ENCODE measurements at regions not wholly inside any gene's neighbourhood (a gene's known extent, or its start where the extent isn't known, plus 50 kb on each side); places are given as distances from the start of the nearest gene placed in this dataset.

DNA sequence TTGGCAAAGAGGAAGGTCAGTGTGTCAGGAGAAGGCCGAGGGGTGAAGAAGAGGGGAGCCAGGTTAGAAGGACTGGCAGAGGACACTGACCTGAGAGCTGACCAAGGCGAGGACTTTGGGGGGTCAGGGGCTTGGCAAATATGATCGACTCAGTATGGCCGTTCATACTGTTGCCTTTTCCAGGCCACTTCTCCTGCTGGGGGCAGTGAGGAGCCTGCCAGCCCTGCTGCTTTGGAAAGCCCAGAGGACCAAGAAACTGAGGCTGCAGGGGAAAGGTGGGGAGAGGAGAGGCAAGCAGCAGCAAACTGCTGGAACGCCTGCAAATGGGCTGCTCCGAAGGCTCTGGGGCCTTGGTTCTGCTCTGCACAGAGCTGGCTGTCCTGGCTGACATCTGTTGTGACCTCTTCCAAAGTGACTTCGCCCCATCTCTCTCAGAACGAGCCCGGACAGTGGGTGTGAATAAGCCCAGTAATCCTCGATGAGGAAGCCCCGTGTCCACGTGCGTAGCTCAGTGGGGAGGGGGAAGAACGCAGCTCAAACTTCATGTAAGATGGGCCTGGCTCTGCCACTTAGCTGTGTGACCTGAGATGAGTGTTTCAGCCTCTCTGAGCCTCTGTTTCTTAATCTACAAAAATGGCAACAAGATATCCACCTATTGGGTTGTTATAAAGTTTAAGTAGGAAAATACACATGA lies 111.3 kb downstream of the SALL1 start:
- Mint-ChIP-seq H3K9me3 (no peaks in the 10 kb centered on the region), H3K36me3 (no peaks in the 10 kb centered on the region), H3K27ac (no peak overlapping the region), H3K4me1 (ENCODE audit: unreplicated experiment) (peaks cover 12% of the 10 kb centered on the region), H3K4me3 (no peak overlapping the region), H3K27me3 (peaks cover 9% of the 10 kb centered on the region)
- TF ChIP-seq, protein P1, sequence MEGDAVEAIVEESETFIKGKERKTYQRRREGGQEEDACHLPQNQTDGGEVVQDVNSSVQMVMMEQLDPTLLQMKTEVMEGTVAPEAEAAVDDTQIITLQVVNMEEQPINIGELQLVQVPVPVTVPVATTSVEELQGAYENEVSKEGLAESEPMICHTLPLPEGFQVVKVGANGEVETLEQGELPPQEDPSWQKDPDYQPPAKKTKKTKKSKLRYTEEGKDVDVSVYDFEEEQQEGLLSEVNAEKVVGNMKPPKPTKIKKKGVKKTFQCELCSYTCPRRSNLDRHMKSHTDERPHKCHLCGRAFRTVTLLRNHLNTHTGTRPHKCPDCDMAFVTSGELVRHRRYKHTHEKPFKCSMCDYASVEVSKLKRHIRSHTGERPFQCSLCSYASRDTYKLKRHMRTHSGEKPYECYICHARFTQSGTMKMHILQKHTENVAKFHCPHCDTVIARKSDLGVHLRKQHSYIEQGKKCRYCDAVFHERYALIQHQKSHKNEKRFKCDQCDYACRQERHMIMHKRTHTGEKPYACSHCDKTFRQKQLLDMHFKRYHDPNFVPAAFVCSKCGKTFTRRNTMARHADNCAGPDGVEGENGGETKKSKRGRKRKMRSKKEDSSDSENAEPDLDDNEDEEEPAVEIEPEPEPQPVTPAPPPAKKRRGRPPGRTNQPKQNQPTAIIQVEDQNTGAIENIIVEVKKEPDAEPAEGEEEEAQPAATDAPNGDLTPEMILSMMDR (conservative IDR thresholded peaks at IDR 0.05): no peak
- no peak for DNase-seq (ENCODE audit: extremely low spot score, unreplicated experiment)

DNA sequence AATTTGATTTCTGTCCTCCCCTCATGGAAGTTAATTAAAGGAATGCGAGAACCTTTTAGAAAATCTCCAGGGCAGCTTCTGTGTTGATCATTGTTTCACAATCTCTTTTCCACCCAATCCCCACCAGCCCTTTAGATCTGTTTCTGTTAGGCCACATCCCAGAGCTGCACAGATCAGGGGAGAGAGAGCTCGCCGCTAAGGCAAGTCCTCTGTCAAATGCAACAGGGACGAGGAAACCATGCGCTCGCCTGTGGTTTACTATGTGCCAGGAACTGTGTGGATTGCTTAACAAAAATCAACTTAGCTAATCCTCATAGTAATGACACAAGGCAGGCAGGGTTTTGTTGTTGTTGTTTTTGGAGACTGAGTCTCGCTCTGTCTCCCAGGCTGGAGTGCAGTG lies 115.4 kb downstream of the SALL1 start:
- peaks cover 13% of the 10 kb centered on the region for H3K4me1 Mint-ChIP-seq (ENCODE audit: unreplicated experiment)
- peaks cover 17% of the 10 kb centered on the region for H3K27me3 Mint-ChIP-seq
- H3K4me3 Mint-ChIP-seq: no peak overlapping the region
- no peak overlapping the region for H3K27ac Mint-ChIP-seq
- DNase-seq (ENCODE audit: extremely low spot score, unreplicated experiment): no peak
- H3K9me3 Mint-ChIP-seq: no peaks in the 10 kb centered on the region
- no peaks in the 10 kb centered on the region for H3K36me3 Mint-ChIP-seq
- TF ChIP-seq, protein P1 (conservative IDR thresholded peaks at IDR 0.05): no peak

DNA sequence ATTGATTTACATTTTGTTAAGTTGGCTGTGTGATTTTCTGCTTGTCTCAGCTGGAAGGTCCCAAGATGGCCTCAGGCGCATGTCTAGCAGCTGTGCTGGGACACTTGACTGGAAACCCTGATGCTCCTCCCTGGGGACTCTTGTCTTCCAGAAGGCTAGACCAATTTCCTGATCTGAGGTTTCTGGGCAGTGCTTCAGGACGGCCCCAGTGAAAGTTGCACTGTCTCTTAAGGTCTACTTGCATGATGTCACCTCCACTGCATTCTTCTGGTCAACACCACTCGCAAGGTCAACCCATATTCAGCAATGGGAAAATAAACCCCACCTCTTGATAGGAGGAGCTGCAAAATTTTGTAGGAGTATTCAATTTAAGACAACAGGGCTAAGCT lies 116.0 kb downstream of the SALL1 start:
- Mint-ChIP-seq H3K27ac (no peak overlapping the region), H3K36me3 (no peaks in the 10 kb centered on the region), H3K9me3 (no peaks in the 10 kb centered on the region), H3K4me1 (ENCODE audit: unreplicated experiment) (peaks cover 13% of the 10 kb centered on the region), H3K27me3 (peaks cover 17% of the 10 kb centered on the region), H3K4me3 (no peak overlapping the region)
- no peak for DNase-seq (ENCODE audit: extremely low spot score, unreplicated experiment)
- TF ChIP-seq, protein P1 (conservative IDR thresholded peaks at IDR 0.05): no peak

DNA sequence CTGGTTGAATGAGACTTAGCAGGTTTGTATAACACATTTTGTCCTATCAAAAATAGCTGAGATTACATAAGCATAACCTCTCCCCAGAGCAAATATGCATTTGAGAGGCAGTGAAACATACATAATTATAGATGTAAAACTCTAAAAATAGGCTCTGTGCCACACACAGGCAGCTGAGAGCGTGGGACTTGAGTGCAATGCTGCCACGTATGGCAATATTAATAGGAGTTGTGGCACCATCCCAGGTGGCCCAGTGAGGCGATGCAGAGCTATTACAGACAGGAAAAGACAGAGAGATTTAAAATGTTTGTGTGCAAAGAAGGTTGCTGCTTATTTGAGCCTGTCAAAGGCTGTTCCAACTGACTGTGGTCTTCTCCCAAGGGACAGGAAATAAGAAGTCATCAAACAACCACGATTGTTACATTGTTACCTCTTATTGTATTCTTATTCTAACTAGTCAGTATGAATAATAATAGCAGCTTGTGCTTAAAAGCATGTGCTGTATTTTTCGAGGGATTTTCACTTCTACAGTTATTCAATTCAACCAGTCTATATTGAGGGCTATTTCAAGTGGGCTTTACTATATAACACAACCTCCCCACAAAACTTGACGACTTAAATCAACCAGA lies 116.5 kb downstream of the SALL1 start:
- no peak overlapping the region for H3K4me3 Mint-ChIP-seq
- H3K27me3 Mint-ChIP-seq: peaks cover 17% of the 10 kb centered on the region
- no peaks in the 10 kb centered on the region for H3K9me3 Mint-ChIP-seq
- H3K4me1 Mint-ChIP-seq (ENCODE audit: unreplicated experiment): peaks cover 13% of the 10 kb centered on the region
- no peak for DNase-seq (ENCODE audit: extremely low spot score, unreplicated experiment)
- TF ChIP-seq, protein P1 (conservative IDR thresholded peaks at IDR 0.05): no peak
- H3K36me3 Mint-ChIP-seq: no peaks in the 10 kb centered on the region
- H3K27ac Mint-ChIP-seq: no peak overlapping the region

DNA sequence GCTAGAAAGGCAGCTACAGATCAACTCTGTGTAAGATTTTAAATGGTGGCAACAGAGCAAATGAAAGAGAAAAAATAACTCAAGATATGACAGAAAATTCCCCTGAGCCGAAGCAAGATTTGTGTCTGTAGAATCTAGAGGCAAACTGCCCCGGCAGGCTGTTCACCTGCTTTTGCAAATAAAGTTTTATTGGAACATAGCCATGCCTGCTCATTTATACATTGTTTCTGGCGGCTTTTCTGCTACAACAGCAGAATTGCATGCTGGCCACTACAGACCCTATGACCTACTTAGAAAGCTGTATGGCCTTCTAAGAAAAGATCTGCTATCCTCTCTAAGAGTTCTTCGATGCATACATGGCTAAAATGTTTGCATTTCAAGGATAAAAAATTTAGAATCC lies 119.5 kb downstream of the SALL1 start:
- Mint-ChIP-seq H3K36me3 (no peaks in the 10 kb centered on the region), H3K4me3 (no peak overlapping the region), H3K27me3 (peaks cover 8% of the 10 kb centered on the region), H3K9me3 (no peaks in the 10 kb centered on the region), H3K4me1 (ENCODE audit: unreplicated experiment) (peaks cover 13% of the 10 kb centered on the region), H3K27ac (no peak overlapping the region)
- DNase-seq (ENCODE audit: extremely low spot score, unreplicated experiment): no peak
- TF ChIP-seq, protein P1 (conservative IDR thresholded peaks at IDR 0.05): no peak

Measured in type B pancreatic cell (in vitro differentiated cells).